Subcutaneous abdominal adipose tissue (tissue), 5 donors: ENCODE measurements at regions not wholly inside any gene's neighbourhood (a gene's known extent, or its start where the extent isn't known, plus 50 kb on each side); places are given as distances from the start of the nearest gene placed in this dataset.

Source experiments
- H3K27ac ChIP-seq: one replicate; pipeline ENCODE4 v1.7.0; 2013; ENCODE audit warnings: low read depth, mild to moderate bottlenecking, inconsistent platforms, low read length, moderate library complexity
- H3K27me3 ChIP-seq, 5 donors: one replicate each; pipeline ENCODE4 v1.7.0; 2013; ENCODE audit warnings: low read length in 5 of 5, inconsistent platforms in 1 of 5; ENCODE audit not compliant: control insufficient read depth in 5 of 5, insufficient read depth in 4 of 5
- H3K36me3 ChIP-seq, 5 donors: one replicate each; pipeline ENCODE4 v1.7.0; 2013; ENCODE audit warnings: low read length in 5 of 5; ENCODE audit not compliant: control insufficient read depth in 5 of 5, insufficient read depth in 5 of 5
- H3K4me1 ChIP-seq, 5 donors: one replicate each; pipeline ENCODE4 v1.7.0; 2013; ENCODE audit warnings: low read length in 5 of 5, mild to moderate bottlenecking in 3 of 5, moderate library complexity in 1 of 5; ENCODE audit not compliant: control insufficient read depth in 5 of 5, insufficient read depth in 5 of 5
- H3K4me3 ChIP-seq, 5 donors: one replicate each; pipeline ENCODE4 v1.7.0; 2013; ENCODE audit warnings: low read length in 5 of 5, low read depth in 1 of 5
- H3K9ac ChIP-seq, 5 donors: one replicate each; pipeline ENCODE4 v1.7.0; 2013; ENCODE audit warnings: low read length in 5 of 5, mild to moderate bottlenecking in 4 of 5, moderate library complexity in 3 of 5
- H3K9me3 ChIP-seq, 5 donors: one replicate each; pipeline ENCODE4 v1.7.0; 2013; ENCODE audit warnings: low read length in 5 of 5; ENCODE audit not compliant: control insufficient read depth in 5 of 5
- donor health status: healthy.
- donor health status: healthy.
- donor health status: healthy.
- donor health status: healthy.
- donor health status: healthy.

DNA sequence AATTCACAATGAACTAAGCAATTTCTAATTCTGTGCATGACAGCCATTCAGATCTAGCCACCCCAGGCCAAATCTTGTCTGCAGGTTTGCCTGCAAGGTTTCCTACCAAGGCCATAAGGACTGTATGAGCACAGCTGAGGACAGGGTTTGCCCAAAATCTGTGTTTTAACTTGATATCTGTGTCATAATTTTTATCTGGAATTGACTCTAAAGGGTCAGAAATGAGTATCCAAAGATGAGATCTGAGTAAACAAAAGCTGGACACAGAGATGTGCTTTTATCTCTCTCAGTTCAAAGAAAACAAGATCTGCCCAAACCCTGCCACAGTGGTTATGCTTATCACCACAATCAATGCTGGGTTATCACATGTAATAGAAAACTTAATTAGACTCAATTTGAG, 154.6 kb upstream of the COL8A1 start:
- Histone ChIP-seq H3K9ac (no peak overlapping the region), H3K36me3 (no peaks in the 10 kb centered on the region), H3K27ac (no peak overlapping the region), H3K4me1 (no peaks in the 10 kb centered on the region), H3K27me3 (no peaks in the 10 kb centered on the region), H3K9me3 (peaks cover 0 to 7% (median 5%) of the 10 kb centered on the region in 5 donors), H3K4me3 (no peak overlapping the region)

DNA sequence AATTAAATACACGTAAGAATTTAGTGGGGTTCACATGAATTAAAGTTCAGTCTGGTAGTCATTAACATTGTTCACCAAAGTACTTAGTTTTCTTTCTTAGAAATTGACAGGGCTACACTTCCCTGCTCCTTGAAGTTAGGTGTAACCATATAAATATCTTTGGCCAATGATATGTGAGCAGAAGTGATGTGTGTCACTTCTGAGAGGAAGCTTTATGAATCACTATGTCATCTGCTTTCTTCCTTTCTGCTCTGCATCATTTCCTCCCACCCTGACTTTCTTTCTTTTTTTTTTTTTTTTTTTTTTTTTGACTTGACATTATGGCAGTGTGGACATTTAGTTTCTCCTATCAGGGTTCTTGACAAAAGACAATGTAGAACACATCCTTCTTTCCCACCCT, 156.2 kb upstream of the COL8A1 start:
- no peak overlapping the region for H3K9ac ChIP-seq
- no peaks in the 10 kb centered on the region for H3K4me1 ChIP-seq
- H3K27ac ChIP-seq: no peak overlapping the region
- no peaks in the 10 kb centered on the region for H3K36me3 ChIP-seq
- H3K27me3 ChIP-seq: no peaks in the 10 kb centered on the region
- H3K4me3 ChIP-seq: no peak overlapping the region
- H3K9me3 ChIP-seq: peaks cover 0 to 5% (median 3%) of the 10 kb centered on the region in 5 donors

- Histone ChIP-seq H3K9me3 (peaks cover 0 to 5% (median 3%) of the 10 kb centered on the region in 5 donors), H3K27ac (no peak overlapping the region), H3K4me1 (no peaks in the 10 kb centered on the region), H3K27me3 (no peaks in the 10 kb centered on the region), H3K36me3 (no peaks in the 10 kb centered on the region), H3K9ac (no peak overlapping the region), H3K4me3 (no peak overlapping the region)
Measured at GRCh38 chr3:99481561-99481960, 156.8 kb upstream of the COL8A1 start.

DNA sequence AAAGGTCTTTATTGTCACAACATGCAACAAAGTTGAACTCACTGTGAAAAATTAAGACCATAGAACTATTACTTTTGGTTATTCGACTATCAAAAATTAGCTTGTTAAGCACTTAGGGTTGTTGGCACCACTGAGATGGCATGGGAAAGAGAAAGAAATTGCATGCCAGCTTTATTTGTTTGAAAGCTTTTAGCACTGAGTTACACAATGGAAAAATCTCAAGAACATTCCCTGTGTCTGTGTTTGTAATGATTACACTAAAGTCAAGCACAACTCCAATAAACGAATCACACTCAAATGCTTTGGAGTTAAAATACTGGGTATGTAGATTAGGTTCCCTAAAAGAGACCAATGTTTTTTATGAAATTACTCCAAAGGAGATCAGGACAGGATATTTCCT, 158.6 kb upstream of the COL8A1 start:
- peaks cover 0 to 2% (median 0%) of the 10 kb centered on the region in 5 donors for H3K4me1 ChIP-seq
- H3K27me3 ChIP-seq: no peaks in the 10 kb centered on the region
- H3K9me3 ChIP-seq: peaks cover 0 to 5% (median 3%) of the 10 kb centered on the region in 5 donors
- no peaks in the 10 kb centered on the region for H3K36me3 ChIP-seq
- H3K27ac ChIP-seq: no peak overlapping the region
- H3K9ac ChIP-seq: no peak overlapping the region
- H3K4me3 ChIP-seq: no peak overlapping the region

DNA sequence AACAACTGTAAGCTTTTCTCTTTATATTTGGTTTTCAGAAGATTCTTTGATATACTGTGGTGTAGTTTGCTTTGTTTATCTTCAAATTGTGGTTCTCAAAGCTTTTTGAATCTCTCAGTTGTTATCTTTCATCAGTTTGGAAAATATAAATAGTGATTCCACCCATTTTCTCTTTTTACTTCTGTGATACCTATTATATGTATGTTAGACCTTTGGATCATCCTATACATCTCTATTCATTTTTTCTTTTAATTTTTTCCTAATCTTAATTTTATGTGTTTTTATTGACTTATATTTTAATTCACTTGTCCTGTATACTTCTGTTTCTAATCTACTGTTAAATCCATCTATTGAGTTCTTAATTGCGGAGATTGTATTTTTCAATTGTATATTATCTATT, 160.7 kb upstream of the COL8A1 start:
- peaks cover 0 to 7% (median 2%) of the 10 kb centered on the region in 5 donors for H3K4me1 ChIP-seq
- H3K9me3 ChIP-seq: peaks cover 0 to 5% (median 3%) of the 10 kb centered on the region in 5 donors
- H3K9ac ChIP-seq: no peak overlapping the region
- H3K27ac ChIP-seq: no peak overlapping the region
- H3K27me3 ChIP-seq: no peaks in the 10 kb centered on the region
- no peaks in the 10 kb centered on the region for H3K36me3 ChIP-seq
- H3K4me3 ChIP-seq: no peak overlapping the region

DNA sequence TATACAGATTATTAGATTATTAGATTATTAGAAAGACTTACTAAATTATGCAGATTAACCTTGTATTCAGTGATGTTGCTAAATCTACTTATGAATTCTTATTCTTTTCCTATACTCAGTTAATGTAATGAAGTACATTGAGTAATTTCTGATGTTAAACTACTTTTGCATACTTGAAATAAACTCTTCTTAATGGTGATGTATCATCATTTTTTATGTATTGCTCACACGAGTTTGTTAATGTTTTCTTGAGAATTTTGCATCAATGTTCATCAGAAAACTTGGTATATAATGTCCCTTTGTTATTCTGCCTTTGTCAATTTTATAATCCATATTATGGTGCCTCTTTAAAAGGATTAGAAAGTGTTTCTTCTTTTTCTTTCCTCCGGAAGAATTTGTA, 163.2 kb upstream of the COL8A1 start:
- H3K4me3 ChIP-seq: no peak overlapping the region
- H3K9ac ChIP-seq: no peak overlapping the region
- H3K27ac ChIP-seq: no peak overlapping the region

GRCh38 chr3:99474776-99475175, 163.6 kb upstream of the COL8A1 start:
- Histone ChIP-seq H3K9ac (no peak overlapping the region), H3K9me3 (peaks cover 0 to 5% (median 3%) of the 10 kb centered on the region in 5 donors), H3K4me3 (no peak overlapping the region), H3K27me3 (no peaks in the 10 kb centered on the region), H3K27ac (no peak overlapping the region), H3K36me3 (no peaks in the 10 kb centered on the region), H3K4me1 (peaks cover 0 to 15% (median 3%) of the 10 kb centered on the region in 5 donors)

More for the DNA sequence above, 163.2 kb upstream of the COL8A1 start:
- no peaks in the 10 kb centered on the region for H3K36me3 ChIP-seq
- peaks cover 0 to 5% (median 3%) of the 10 kb centered on the region in 5 donors for H3K9me3 ChIP-seq
- H3K27me3 ChIP-seq: no peaks in the 10 kb centered on the region
- H3K4me1 ChIP-seq: peaks cover 0 to 15% (median 3%) of the 10 kb centered on the region in 5 donors

- Histone ChIP-seq H3K36me3 (no peaks in the 10 kb centered on the region), H3K9me3 (peaks cover 0 to 3% (median 2%) of the 10 kb centered on the region in 5 donors), H3K4me1 (peaks cover 0 to 15% (median 3%) of the 10 kb centered on the region in 5 donors), H3K27me3 (no peaks in the 10 kb centered on the region), H3K27ac (no peak overlapping the region), H3K4me3 (no peak overlapping the region), H3K9ac (no peak overlapping the region)
Measured at GRCh38 chr3:99473321-99473751, 165.1 kb upstream of the COL8A1 start.

GRCh38 chr3:99472385-99472784, 166.0 kb upstream of the COL8A1 start:
- Histone ChIP-seq H3K27me3 (no peaks in the 10 kb centered on the region), H3K9me3 (no peaks in the 10 kb centered on the region), H3K36me3 (no peaks in the 10 kb centered on the region), H3K9ac (no peak overlapping the region), H3K27ac (no peak overlapping the region), H3K4me3 (no peak overlapping the region), H3K4me1 (peaks cover 0 to 15% (median 3%) of the 10 kb centered on the region in 5 donors)

DNA sequence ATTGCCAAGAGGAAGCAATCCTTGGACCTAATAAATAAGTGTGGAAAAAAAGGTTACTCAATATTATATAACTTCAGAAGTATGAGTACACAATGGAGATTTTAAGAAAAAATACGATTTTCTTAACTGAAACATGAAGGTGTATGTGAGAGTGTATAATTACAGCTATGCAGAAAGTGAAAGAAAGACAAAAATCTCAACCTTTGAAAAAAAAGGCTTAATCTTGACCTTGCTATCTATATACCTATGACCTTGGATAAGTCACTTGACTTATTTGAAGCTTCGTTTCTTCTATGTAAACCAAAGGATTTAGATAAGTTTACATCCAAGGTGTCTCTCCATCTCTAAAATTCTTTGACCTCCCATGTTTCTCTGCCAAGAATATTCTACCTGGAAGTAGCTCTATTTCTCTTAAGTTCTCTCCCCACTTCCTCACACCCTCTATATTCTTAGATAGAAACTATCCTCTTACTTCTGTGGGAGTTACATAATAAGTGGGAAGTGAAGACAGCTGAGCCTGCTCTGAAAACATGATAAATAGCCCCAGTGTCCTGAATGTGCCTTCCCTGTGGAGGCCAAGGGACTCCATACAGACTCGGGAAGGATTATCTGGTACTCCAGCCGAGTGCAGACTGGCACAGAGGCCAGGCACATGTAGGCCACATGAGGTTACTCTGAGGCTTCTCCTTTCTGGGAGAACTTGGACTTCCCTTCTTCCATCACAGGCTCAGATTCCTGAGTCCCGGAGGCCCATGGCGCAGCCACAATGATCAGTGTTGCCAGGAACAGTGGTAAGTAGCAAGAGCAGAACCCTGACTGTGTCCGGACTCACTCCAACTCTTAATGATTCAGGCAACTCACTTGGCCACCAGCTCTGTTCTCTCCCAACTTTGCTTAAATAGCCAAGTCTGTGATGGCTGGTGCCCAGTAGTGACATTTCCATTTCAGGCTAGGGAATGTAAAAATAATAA, 166.8 kb upstream of the COL8A1 start:
- Histone ChIP-seq H3K36me3 (no peaks in the 10 kb centered on the region), H3K27me3 (no peaks in the 10 kb centered on the region), H3K27ac (peak overlapping the region; percentile 52), H3K9me3 (no peaks in the 10 kb centered on the region), H3K4me1 (peaks cover 0 to 15% (median 3%) of the 10 kb centered on the region in 5 donors), H3K4me3 (no peak overlapping the region), H3K9ac (no peak overlapping the region)
